Suppressor macrophage treated with lipopolysaccharide for 4 hours (primary cell): ENCODE measurements at regions not wholly inside any gene's neighbourhood (a gene's known extent, or its start where the extent isn't known, plus 50 kb on each side); places are given as distances from the start of the nearest gene placed in this dataset.
A peak's percentile ranks its signal among the peaks of the same experiment; 100 is the strongest.

Source experiments
- DNase-seq: peaks from one replicate; pipeline ENCODE4 v3.0.0-alpha.2; 2020

- no peak for DNase-seq
Measured at GRCh38 chr2:200144571-200144970, 161.9 kb upstream of the SPATS2L start.

DNA sequence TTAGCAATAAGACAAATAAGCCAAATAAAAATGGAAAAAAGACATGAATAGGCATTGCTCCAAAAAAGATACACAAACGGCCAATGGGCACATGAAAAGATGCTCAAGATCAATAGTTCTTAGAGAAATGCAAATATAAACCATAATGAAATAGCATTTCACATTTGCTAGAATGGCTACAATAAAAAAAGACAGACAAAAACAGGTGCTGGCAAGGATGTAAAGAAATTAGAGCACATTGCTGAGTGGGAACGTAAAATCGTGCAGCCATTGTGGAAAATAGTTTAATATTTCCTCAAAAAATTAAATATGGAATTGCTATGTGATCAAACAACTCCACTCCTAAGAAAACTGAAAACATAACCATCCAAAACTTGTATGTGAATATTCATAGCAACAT lies 160.0 kb upstream of the SPATS2L start:
- no peak for DNase-seq

DNA sequence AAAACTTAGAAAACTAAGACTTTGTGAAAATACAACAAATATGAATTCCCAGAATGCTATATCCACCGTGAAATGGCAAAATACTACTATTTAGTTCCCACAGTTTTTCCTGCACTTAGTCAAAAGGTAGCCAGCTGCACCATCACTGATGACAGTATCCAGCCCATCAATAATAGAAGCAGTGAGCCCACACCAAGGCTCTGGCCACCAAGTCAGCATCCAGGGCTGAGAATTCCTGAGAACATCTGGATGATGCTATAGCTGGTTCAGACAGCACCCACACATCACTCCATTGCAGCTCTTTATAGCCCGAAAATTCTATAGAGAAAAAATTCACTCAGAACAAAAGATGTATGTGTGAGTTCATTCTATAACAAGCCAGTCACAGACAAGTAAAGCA lies 159.1 kb upstream of the SPATS2L start:
- DNase-seq = no peak

- no peak for DNase-seq
Measured at GRCh38 chr2:200148366-200148765, 158.1 kb upstream of the SPATS2L start.

- DNase-seq = no peak
Measured at GRCh38 chr2:200150411-200151086, 155.9 kb upstream of the SPATS2L start.

DNA sequence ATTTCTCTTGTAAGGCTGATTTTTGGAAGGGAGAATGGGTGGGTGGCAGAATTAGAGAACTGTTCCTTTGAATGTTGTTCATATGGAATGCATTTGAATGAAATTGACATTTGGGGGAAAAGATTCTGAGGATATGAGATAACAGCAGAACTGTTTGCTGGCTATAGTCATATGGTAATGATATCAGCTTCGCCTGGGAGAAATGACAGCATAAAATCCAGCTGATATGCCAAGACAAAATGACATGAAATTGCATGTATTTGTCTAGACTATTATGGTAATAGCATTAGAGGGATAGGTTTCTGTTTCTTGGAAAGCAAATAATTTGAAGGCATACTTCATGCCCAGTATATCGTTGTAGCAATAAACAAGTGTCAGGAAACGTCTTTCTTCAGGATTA lies 150.8 kb upstream of the SPATS2L start:
- DNase-seq = peak; percentile 7

DNA sequence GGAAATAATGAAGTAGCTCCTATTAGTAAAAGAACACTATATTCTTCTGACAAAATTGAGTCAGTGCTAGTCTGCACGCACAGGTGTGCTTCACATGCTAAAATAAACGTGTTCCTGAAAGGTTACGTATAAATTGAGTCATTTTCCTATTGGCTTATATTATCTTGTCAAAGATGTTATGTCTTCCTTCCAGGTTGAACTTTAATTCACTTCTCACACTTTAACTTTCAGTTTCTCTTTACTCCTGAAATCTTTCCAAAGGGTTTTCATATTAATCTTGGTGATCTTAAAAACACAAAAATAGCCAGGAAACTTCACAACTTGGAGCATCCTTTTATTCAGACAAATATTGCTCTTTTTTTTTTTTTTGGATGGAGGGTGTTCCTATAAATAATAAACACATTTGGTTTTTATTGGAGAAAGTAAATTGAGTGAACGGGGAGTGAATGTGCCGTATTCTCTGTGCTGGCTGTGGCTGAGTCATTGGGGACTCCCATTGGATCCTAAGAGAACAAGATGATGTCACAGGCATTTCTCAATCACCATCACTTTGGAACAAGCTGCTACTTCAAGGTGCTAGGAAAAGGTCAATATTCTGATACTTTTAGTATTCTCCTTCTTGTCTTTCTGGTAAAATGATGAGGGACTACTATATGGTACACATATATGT lies 150.2 kb upstream of the SPATS2L start:
- peak; percentile 59 for DNase-seq

DNA sequence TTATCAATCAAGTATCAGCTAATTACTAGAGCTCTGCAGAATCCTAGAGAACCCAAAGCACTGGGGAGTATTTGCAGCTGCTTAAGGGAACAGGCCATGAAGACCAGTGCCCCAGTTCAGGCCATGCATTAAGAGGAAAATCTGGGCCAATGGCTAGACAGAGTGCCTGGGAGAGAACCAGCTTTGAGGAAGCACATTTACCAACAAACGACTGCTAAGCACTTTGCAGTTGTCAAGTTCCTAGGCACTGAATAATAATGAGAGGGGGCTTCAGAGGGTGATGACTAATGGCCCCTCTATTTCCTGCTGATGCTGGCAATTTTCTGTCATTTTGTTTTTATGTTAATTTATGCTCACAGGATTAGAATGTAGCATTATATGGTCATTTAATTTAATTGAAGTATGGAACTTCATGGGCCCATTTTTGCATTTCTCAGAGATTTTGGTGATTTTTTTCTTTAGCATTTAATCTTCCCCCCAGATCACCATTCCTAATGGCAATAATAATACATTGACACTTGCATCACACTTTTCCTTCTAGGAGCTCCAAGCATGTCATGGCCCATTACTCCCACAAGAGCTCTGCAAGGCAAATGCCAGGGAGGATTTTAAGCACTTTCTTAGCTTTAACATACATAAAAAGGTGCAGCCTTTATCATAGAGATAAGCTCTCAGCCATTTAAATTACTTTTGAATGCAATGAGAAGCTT lies 147.7 kb upstream of the SPATS2L start:
- DNase-seq = no peak

DNA sequence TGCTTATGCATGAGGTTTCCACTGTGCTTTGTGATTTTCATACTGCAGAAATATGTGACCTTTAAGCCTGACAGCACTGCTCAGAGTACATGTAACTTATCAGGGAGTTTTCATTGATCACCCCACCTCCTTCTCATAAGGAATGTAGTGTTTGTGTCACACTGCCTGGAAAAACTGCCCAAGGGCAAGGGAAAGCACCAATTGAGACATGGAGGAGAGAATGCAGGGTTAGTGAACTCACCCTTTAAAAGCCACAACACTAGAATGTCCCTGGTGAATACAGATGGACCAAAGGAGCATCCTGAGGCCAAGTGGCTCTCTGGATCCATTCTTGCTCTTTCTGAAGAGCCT lies 147.2 kb upstream of the SPATS2L start:
- no peak for DNase-seq

DNA sequence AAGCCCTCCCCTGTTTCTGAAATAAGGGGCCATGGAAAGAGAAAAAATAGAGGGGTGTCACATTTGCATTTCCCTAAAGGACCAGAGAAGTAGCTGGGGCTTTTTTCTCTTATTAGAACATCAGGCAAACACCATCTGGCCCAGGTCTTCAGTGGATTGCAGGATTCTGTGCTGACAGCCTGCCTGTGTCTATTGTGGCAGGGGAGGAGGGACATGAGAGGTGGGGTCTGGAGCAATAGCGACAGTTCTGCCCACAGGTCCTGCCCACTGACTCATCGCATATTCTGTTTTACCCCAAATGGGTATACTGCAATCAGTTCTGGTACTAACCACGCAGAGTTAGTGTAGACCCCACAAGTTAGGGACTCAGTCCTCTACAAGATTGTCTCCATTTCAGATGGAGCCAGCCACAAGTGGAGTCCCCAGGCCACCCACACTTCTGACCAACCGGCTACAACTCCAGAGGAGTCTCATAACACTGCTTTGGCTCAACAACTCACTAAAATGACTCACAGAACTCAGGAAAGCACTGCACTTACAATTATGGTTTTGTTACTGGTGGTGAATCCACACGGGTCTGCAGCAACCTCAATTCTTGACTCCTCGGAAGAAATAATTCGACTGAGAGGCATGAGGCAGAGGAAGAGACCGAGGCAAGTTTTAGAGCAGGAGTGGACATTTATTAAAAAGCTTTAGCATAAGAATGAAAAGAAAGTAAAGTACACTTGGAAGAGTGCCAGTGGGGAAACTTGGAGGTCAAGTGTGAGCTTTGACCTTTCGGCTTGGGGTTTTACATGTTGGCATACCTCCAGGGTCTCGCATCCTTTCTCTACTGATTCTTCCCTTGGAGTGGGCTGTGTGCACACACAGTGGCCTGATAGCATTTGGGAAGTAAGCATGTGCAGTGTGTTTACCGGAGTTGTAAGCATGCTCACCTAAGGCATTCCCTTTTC lies 146.4 kb upstream of the SPATS2L start:
- DNase-seq = no peak

GRCh38 chr2:200161458-200161857 lies 145.0 kb upstream of the SPATS2L start:
- no peak for DNase-seq

DNA sequence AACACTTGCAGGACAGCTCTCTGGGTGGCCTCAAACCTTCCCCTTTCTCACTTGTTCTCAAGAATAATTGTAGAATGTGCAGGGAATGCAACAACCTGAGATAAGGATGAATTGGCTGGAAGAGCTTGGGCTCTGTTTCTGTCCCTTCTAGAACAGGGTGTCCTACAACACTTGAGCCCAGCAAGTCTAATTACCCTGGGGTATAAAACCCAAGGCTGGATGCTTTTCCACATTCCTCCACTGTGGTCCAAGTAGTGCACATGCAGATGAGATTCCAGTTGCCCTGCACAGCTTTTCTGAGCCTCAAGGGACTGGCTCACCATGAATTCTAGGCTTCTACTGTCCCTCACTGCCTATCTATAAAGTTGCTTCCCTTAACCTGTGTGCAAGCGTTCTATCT lies 140.8 kb upstream of the SPATS2L start:
- no peak for DNase-seq

DNA sequence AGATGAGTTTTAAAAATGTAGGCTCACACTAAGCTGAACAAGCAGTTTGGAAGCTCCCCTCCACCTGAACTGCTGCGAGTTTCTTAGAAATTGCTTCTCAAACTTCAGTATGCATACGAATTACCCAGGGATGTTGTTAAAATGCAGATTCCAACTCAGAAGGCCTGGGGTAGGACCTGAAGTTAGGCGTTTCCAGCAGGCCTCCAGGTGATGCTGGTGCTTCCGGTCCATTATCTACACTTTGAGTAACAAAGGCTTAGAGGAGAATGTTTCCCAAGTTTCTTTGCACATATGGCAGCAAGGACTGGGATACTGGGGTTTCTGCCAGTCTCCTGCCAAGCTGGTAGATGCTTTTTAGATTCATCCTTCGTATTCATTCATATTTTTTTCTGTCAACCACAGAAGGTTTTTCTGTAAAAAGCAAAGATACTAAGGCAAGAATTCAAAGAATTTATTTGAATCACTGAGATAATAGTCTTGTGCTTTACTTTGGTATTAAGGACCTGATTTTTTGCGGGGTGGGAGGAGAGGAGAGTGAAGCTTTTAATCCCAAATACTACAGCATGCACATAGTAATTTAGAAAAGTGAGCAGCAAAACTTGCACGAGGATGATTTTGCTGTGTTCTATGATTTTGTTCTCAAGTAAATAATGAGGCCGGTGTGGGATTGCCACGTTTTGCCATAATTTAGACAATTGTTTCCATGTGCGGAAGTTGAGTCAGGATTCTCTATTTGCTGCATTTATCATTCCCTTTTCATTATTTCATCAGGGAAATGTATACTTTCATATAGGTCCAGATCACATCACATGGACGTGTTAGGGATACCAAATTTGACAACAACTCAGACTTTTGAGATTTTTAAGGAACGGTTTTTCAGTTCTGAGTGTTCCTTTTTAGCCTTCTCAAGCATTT lies 137.6 kb upstream of the SPATS2L start:
- DNase-seq = no peak

DNA sequence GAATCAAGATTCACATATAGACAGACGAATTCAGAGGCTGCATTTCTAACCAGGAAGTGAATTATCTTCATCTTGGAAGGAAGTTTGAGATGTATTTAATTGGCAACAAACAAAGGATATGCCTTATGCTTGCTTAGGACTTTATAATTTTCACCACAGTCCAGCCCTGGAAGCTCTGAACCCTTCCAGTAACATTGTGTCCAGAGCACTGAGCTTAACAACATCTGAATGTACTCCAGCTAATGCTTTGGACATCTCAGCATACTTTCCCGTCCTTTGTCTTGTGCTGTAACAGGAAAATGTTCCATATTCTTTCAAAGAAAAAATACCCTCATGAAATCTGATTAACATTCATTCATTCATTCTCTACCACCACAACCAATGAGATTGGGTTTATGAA lies 136.3 kb upstream of the SPATS2L start:
- no peak for DNase-seq

DNA sequence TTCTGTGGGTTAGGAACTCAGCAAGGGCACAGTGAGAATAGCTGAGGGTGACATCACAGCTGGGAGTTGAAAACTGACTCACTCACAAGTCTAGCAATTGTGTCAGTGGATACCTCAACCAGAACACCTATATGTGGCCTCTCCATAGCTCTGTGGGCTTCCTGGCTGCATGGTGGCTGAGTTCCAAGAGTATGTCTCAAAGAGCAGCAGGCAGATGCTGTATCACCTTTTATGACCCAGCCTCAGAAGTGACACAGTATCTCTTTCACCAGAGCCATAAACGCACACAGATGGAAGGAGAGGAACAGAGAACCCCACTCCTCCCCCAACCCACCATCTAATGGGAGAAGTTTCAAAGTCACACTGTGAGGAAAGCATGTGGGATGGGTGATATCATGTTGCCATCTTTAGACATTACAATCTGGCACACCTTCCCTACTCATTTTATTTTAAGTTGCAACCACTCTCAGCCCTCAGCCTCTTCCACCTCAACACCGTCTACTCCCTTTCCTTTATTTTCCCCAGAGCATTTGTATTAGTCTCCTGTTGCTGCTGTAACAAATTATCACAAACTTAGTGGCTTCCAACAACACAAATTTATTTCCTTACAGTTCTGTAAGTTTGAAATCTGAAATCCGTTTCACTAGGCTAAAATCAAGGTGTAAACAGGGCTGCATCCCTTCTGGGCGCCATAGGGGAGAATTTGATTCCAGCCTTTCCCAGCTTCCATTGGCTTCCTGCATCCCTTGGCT lies 134.6 kb upstream of the SPATS2L start:
- no peak for DNase-seq

DNA sequence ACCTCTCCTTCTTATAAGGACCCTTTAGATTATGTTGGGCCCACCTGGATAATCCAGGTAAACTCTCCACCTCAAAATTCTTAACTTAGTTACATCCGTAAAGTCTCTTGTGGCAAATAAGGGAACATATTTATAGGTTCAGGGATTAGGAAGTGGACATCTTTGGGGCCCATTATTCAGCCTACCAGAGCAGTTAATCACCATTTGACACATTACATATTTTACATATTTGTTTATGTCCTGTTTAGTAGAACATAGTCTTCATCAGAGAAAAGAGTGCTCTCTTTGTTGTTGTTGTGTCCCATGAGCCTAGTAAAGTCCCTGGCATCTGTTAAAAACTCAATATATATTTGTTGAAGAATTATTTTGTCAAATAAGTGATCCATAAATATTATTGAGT lies 134.0 kb upstream of the SPATS2L start:
- no peak for DNase-seq

DNA sequence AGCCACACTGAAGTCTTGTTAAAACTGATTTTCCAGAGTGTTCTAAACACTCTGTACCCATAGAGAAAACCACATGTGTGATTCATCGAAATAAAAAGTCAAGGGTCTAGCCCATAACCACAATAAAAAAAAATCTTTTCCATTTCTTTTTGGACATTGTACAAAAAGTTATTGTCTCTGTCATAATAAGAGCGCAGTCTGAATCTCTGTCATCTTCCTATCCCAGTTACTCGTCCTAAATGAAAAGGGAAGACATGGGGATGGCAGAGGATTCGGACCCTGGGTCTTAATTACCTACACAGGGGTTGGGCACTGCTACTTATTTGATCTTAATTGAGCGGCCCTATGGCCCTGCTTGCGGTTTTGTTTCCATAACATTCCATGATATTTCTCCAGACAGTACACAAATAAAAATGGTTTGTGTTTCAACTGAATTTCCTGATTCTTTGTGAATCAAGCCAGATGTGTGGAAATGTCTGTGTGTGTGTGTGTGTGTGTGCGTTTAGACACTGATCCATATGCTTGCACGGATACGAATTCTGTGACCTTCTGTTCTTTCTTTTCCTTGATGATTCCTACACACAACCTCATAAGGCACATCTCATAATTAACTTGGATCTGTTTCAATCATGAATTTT lies 133.4 kb upstream of the SPATS2L start:
- no peak for DNase-seq

GRCh38 chr2:200173691-200174090 lies 132.8 kb upstream of the SPATS2L start:
- no peak for DNase-seq

- DNase-seq = no peak
Measured at GRCh38 chr2:200174433-200175216, 131.9 kb upstream of the SPATS2L start.
